Neuronal stem cell (in vitro differentiated cells): ENCODE measurements at regions not wholly inside any gene's neighbourhood (a gene's known extent, or its start where the extent isn't known, plus 50 kb on each side); places are given as distances from the start of the nearest gene placed in this dataset.
A peak's percentile ranks its signal among the peaks of the same experiment; 100 is the strongest.

ENCODE experiments used
- DNase-seq: peaks from one replicate; pipeline ENCODE4 v3.0.0-alpha.2; 2013; ENCODE audit warnings: low spot score
- H2AFZ ChIP-seq: one replicate; pipeline ENCODE4 v1.6.1; 2013; ENCODE audit warnings: mild to moderate bottlenecking, low read length, inconsistent platforms
- H2AK5ac ChIP-seq: 2 replicates; pipeline ENCODE4 v1.6.1; 2013; ENCODE audit warnings: low read depth, mild to moderate bottlenecking, inconsistent platforms, low read length, moderate library complexity, mixed read lengths
- H2BK120ac ChIP-seq: 2 replicates; pipeline ENCODE4 v1.6.1; 2013; ENCODE audit warnings: low read depth, mild to moderate bottlenecking, inconsistent platforms, low read length, moderate library complexity, mixed read lengths
- H2BK12ac ChIP-seq: one replicate; pipeline ENCODE4 v1.6.1; 2013; ENCODE audit warnings: low read length, inconsistent platforms
- H2BK15ac ChIP-seq: 2 replicates; pipeline ENCODE4 v1.6.1; 2013; ENCODE audit warnings: mild to moderate bottlenecking, low read length, inconsistent platforms, mixed read lengths
- H2BK5ac ChIP-seq: one replicate; pipeline ENCODE4 v1.6.1; 2013; ENCODE audit warnings: inconsistent platforms, mild to moderate bottlenecking, low read length, moderate library complexity
- H3K14ac ChIP-seq: one replicate; pipeline ENCODE4 v1.6.1; 2013; ENCODE audit warnings: low read length, inconsistent platforms
- H3K18ac ChIP-seq: 2 replicates; pipeline ENCODE4 v1.6.1; 2013; ENCODE audit warnings: low read length, inconsistent platforms
- H3K23ac ChIP-seq: 2 replicates; pipeline ENCODE4 v1.6.1; 2013; ENCODE audit warnings: low read depth, mild to moderate bottlenecking, mixed read lengths, low read length, inconsistent platforms; ENCODE audit not compliant: poor library complexity
- H3K27ac ChIP-seq: replicated peaks from 3 replicates; pipeline ENCODE4 v1.5.1; 2013; ENCODE audit warnings: low read length, inconsistent platforms
- H3K27me3 ChIP-seq, 3 experiments: 2 replicates each; pipeline ENCODE4 v1.6.1; 2013; ENCODE audit warnings: low read length in 3 of 3, mild to moderate bottlenecking in 2 of 3, inconsistent platforms in 1 of 3, low read depth in 1 of 3, mixed read lengths in 1 of 3, moderate library complexity in 1 of 3; ENCODE audit not compliant: control insufficient read depth in 3 of 3, insufficient read depth in 3 of 3
- H3K36me3 ChIP-seq, 2 donors: replicated peaks in 1 of 2; 2 replicates each; pipeline ENCODE4 v1.6.1; 2013; ENCODE audit warnings: low read length in 2 of 2; ENCODE audit not compliant: control insufficient read depth in 2 of 2, insufficient read depth in 2 of 2
- H3K4ac ChIP-seq: 2 replicates; pipeline ENCODE4 v1.6.1; 2013; ENCODE audit warnings: inconsistent platforms, mild to moderate bottlenecking, low read length, moderate library complexity
- H3K4me1 ChIP-seq, 2 donors: 1 replicate in 1 of 2; 2 replicates in 1 of 2; pipeline ENCODE4 v1.6.1; 2013; ENCODE audit warnings: low read length in 2 of 2, low read depth in 1 of 2; ENCODE audit not compliant: control insufficient read depth in 2 of 2, insufficient read depth in 1 of 2
- H3K4me2 ChIP-seq: one replicate; pipeline ENCODE4 v1.6.1; 2013; ENCODE audit warnings: mild to moderate bottlenecking, low read length, inconsistent platforms; ENCODE audit not compliant: insufficient read depth, poor library complexity, severe bottlenecking
- H3K4me3 ChIP-seq, 2 donors: 2 replicates each; pipeline ENCODE4 v1.5.1; 2013; ENCODE audit warnings: low read length in 2 of 2, mild to moderate bottlenecking in 2 of 2, inconsistent platforms in 1 of 2, moderate library complexity in 1 of 2
- H3K79me1 ChIP-seq: one replicate; pipeline ENCODE4 v1.6.1; 2013; ENCODE audit warnings: low read depth, mild to moderate bottlenecking, inconsistent platforms, low read length, moderate library complexity
- H3K9ac ChIP-seq: one replicate; pipeline ENCODE4 v1.6.1; 2013; ENCODE audit warnings: mild to moderate bottlenecking, low read depth, low read length, inconsistent platforms; ENCODE audit not compliant: poor library complexity
- H3K9me3 ChIP-seq, 2 donors: replicated peaks in 1 of 2; 2 replicates each; pipeline versions ENCODE3 to v1.6.1; 2013; ENCODE audit warnings: low read length in 2 of 2, mild to moderate bottlenecking in 2 of 2, inconsistent platforms in 1 of 2, low read depth in 1 of 2, mixed read lengths in 1 of 2, moderate library complexity in 1 of 2; ENCODE audit not compliant: control insufficient read depth in 2 of 2, insufficient read depth in 1 of 2
- H4K8ac ChIP-seq: one replicate; pipeline ENCODE4 v1.6.1; 2013; ENCODE audit warnings: low read depth, mild to moderate bottlenecking, inconsistent platforms, low read length, moderate library complexity
- H4K91ac ChIP-seq: one replicate; pipeline ENCODE4 v1.6.1; 2013; ENCODE audit warnings: low read length, low read depth, mild to moderate bottlenecking, inconsistent platforms; ENCODE audit not compliant: poor library complexity
- WGBS, 2 donors: extraction: QIAGEN DNeasy Blood & Tissue Kit; methylation state at CpG; one replicate each; pipeline ENCODE4 v1.1.7; 2013; ENCODE audit warnings: missing lambda C conversion rate in 2 of 2, mixed read lengths in 1 of 2; ENCODE audit not compliant: insufficient read length in 2 of 2, insufficient replicate concordance in 1 of 2; ENCODE audit errors: extremely low coverage in 2 of 2; 5-methylcytosine and 5-hydroxymethylcytosine counted together

DNA sequence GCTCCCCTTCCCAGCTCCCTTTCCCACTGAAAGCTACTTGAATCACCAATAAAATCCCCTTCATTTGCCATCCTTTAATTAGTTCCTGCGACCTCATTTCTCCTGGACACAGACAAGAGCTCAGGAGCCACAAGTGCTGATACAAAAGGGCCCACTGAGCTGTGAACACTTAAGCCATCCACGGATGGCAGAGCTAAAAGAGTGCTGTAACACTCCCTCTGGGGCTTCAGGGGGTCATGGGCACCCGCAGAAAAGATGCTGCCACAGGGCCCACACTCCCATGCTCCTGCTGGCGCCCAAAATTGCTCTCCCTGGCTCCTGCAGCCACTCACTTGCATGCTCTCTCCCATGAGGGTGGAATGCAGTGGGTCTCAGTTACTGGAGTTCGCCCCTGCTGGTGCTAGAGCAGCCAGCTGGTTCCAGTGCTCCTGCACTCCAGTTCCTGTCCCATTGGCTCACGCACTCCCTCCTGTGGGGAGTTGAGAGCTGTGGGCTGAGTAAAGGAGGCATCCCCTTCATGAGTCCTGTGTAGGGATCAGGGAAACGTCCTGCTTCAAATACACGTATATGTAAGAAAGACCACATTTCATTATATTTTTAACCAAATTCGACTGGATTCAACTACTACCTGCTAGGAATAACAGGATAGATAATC lies 1291.0 kb downstream of the ARAP2 start:
- Histone ChIP-seq H3K18ac (no peak overlapping the region), H4K91ac (no peak overlapping the region), H2BK12ac (peak overlapping the region; percentile 10), H3K4me3 (peak overlapping the region in 1 of 2 donors; percentile 10), H3K14ac (no peak overlapping the region), H3K4me2 (no peak overlapping the region), H3K36me3 (no peaks in the 10 kb centered on the region), H2AK5ac (no peak overlapping the region), H2AFZ (no peak overlapping the region), H3K27me3 (peaks cover 0 to 2% (median 0%) of the 10 kb centered on the region in 3 experiments), H3K27ac (no peak overlapping the region), H2BK15ac (peak overlapping the region; percentile 49), H2BK120ac (no peak overlapping the region), H3K23ac (no peak overlapping the region), H3K9me3 (peaks cover 0 to 7% of the 10 kb centered on the region in 2 donors), H3K79me1 (no peaks in the 10 kb centered on the region), H4K8ac (no peak overlapping the region), H2BK5ac (no peak overlapping the region), H3K9ac (peak overlapping the region; percentile 21), H3K4me1 (no peaks in the 10 kb centered on the region), H3K4ac (no peak overlapping the region)
- WGBS, 2 donors, result no CpG with 5 or more reads among the region's 9 CpGs
- no peak for DNase-seq

DNA sequence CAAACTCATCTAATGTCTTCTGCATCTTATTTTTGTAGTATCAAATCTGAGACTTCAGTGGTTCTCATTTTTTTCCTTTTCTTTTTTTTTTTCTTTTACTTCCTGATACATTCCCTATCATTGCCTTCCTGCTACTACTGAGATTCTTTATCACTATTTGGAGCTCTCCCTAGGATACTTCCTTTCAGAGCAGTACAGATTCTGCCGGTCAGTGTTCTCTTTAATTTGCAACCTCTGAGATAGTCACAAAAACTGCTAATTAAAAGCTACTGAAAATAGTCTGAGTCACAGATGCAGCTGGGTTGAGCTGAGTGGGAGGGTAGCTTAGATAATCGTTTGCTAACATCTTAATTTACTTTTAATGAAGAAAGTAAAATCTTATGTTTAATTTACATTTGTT lies 1279.7 kb downstream of the ARAP2 start:
- Histone ChIP-seq H4K91ac (no peak overlapping the region), H3K4ac (no peak overlapping the region), H3K36me3 (no peaks in the 10 kb centered on the region), H2BK120ac (no peak overlapping the region), H3K9ac (no peak overlapping the region), H3K4me3 (no peak overlapping the region), H2AFZ (peak overlapping the region; percentile 51), H3K9me3 (no peaks in the 10 kb centered on the region), H3K79me1 (no peaks in the 10 kb centered on the region), H3K27ac (no peak overlapping the region), H3K27me3 (no peaks in the 10 kb centered on the region), H3K18ac (no peak overlapping the region), H3K4me1 (peaks cover 2 to 5% of the 10 kb centered on the region in 2 donors), H3K14ac (no peak overlapping the region), H3K4me2 (no peak overlapping the region), H2BK15ac (no peak overlapping the region), H2BK12ac (no peak overlapping the region), H2AK5ac (no peak overlapping the region), H3K23ac (no peak overlapping the region), H4K8ac (no peak overlapping the region), H2BK5ac (no peak overlapping the region)
- WGBS, 2 donors, result no CpG with 5 or more reads among the region's 2 CpGs
- peak; percentile 8 for DNase-seq

DNA sequence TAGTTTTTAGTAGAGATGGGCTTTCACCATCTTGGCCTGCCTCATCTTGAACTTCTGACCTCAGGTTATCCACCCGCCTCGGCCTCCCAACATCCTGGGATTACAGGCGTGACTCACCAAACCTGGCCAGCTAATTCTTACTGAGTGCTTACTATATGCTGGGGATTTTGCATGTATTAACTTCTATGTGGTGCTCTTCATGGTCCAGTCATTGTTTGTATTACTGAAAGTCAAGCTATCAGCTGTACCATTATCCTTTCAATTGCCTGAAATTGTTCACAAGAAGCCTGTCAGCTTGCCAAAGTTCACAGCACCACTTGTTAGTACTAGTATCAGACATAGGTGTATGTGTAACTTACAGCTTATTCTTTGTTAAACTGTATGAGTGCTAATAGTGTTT lies 1272.1 kb downstream of the ARAP2 start:
- DNase-seq, result no peak
- no peaks in the 10 kb centered on the region for H3K36me3 ChIP-seq
- H2BK12ac ChIP-seq, result no peak overlapping the region
- H3K23ac ChIP-seq, result no peak overlapping the region
- H2AK5ac ChIP-seq, result no peak overlapping the region
- no peak overlapping the region for H2BK5ac ChIP-seq
- no peak overlapping the region for H3K4me3 ChIP-seq
- H3K18ac ChIP-seq, result no peak overlapping the region
- no peak overlapping the region for H3K14ac ChIP-seq
- no CpG with 5 or more reads among the region's 3 CpGs for WGBS, 2 donors
- H3K27me3 ChIP-seq, result no peaks in the 10 kb centered on the region
- no peak overlapping the region for H4K91ac ChIP-seq
- no peaks in the 10 kb centered on the region for H3K4me1 ChIP-seq
- no peak overlapping the region for H3K27ac ChIP-seq
- H3K9me3 ChIP-seq, result no peaks in the 10 kb centered on the region
- H4K8ac ChIP-seq, result no peak overlapping the region
- H2BK120ac ChIP-seq, result no peak overlapping the region
- no peak overlapping the region for H2BK15ac ChIP-seq
- H3K9ac ChIP-seq, result no peak overlapping the region
- no peaks in the 10 kb centered on the region for H3K79me1 ChIP-seq
- no peak overlapping the region for H3K4me2 ChIP-seq
- no peak overlapping the region for H3K4ac ChIP-seq
- H2AFZ ChIP-seq, result no peak overlapping the region

DNA sequence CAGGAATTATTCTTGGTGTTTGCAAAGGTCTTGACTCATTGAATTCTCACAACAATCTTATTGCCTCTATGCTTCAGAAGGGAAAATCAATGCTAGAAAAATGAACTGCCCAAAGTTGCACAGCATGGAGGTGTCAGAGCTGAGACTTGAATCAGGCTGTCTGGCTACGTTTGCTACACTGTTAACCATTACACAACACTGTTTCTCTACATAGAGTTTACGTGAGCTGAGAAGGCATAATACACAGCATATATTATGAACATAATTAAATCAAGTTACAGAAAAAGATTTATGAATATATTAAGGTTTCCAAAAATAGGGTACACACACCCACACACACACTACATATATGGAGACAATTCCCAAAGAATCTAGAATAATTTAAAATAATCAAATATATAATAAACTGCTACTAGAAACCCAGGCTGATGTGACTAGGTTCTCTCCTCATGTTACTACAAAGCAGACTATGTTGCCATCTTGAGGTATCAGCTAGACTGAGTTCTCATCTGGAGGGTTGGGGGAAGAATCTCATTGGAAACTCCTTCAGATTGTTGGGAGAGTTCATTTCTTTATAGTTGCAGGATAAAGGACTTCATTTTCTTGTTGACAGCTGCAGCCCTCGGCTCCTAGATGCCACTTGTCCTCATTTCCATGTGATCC lies 1270.5 kb downstream of the ARAP2 start:
- H3K4ac ChIP-seq, result no peak overlapping the region
- H3K4me2 ChIP-seq, result no peak overlapping the region
- no peak overlapping the region for H3K27ac ChIP-seq
- no peak overlapping the region for H3K9ac ChIP-seq
- H3K79me1 ChIP-seq, result no peaks in the 10 kb centered on the region
- H3K18ac ChIP-seq, result no peak overlapping the region
- DNase-seq, result no peak
- no peaks in the 10 kb centered on the region for H3K4me1 ChIP-seq
- no CpG with 5 or more reads among the region's 3 CpGs for WGBS, 2 donors
- H3K14ac ChIP-seq, result no peak overlapping the region
- H3K36me3 ChIP-seq, result no peaks in the 10 kb centered on the region
- no peaks in the 10 kb centered on the region for H3K27me3 ChIP-seq
- H2AFZ ChIP-seq, result peak overlapping the region; percentile 49
- H4K8ac ChIP-seq, result no peak overlapping the region
- H2BK120ac ChIP-seq, result no peak overlapping the region
- no peak overlapping the region for H3K23ac ChIP-seq
- H2AK5ac ChIP-seq, result no peak overlapping the region
- H4K91ac ChIP-seq, result no peak overlapping the region
- H3K9me3 ChIP-seq, result no peaks in the 10 kb centered on the region
- H3K4me3 ChIP-seq, result no peak overlapping the region
- no peak overlapping the region for H2BK12ac ChIP-seq
- no peak overlapping the region for H2BK5ac ChIP-seq
- H2BK15ac ChIP-seq, result no peak overlapping the region
